PC-9 (cell line): ENCODE measurements at regions not wholly inside any gene's neighbourhood (a gene's known extent, or its start where the extent isn't known, plus 50 kb on each side); places are given as distances from the start of the nearest gene placed in this dataset.

Source experiments
- BruUV-seq: library from RNA; stranded (reverse); fragments of 400-500 nt; replicated peaks from 2 replicates; lab custom pipeline; 2021; lab: Mats Ljungman, UMichigan
- CTCF ChIA-PET: fragments of 300-600 bp; sonication (Branson Sonifier 250); formaldehyde crosslinking; loops from one replicate; lab custom pipeline; 2022; ENCODE audit warnings: antibody characterized with exemption; lab: Charles Lee
- POLR2A ChIA-PET: fragments of 300-600 bp; sonication (Branson Sonifier 250); formaldehyde crosslinking; loops from one replicate; lab custom pipeline; 2022; ENCODE audit warnings: antibody characterized with exemption; ENCODE audit not compliant: unreplicated experiment; lab: Charles Lee
- DNase-seq, 2 experiments: peaks; one replicate each; pipeline versions ENCODE4 v3.0.0 to v3.0.0-alpha.2; 2015 to 2022; ENCODE audit warnings: mixed read lengths in 1 of 2
- H2AFZ ChIP-seq: fragments of 200-600 bp; sonication (generic); 2 replicates; pipeline ENCODE4 v1.8.1; 2017; ENCODE audit warnings: antibody characterized with exemption
- H3F3A ChIP-seq: fragments of 200-600 bp; sonication (generic); 2 replicates; pipeline ENCODE4 v1.8.1; 2017; ENCODE audit warnings: antibody characterized with exemption, mild to moderate bottlenecking, low read depth; ENCODE audit not compliant: insufficient read depth
- H3K27ac ChIP-seq: fragments of 200-600 bp; sonication (generic); 2 replicates; pipeline ENCODE4 v1.6.1; 2016; ENCODE audit warnings: mixed run types
- H3K27me3 ChIP-seq: fragments of 200-600 bp; sonication (generic); 2 replicates; pipeline ENCODE4 v1.6.1; 2016; ENCODE audit warnings: low read depth, mixed run types; ENCODE audit not compliant: insufficient read depth
- H3K36me3 ChIP-seq: fragments of 200-600 bp; sonication (generic); 2 replicates; pipeline ENCODE4 v1.6.1; 2016; ENCODE audit warnings: low read depth, mixed run types
- H3K4me1 ChIP-seq: fragments of 200-600 bp; sonication (generic); replicated peaks from 2 replicates; pipeline ENCODE4 v1.6.1; 2016; ENCODE audit warnings: mixed run types; ENCODE audit not compliant: insufficient read depth
- H3K4me2 ChIP-seq: fragments of 200-600 bp; sonication (generic); 2 replicates; pipeline ENCODE4 v1.6.1; 2017; ENCODE audit warnings: mixed run types
- H3K4me3 ChIP-seq: fragments of 200-600 bp; sonication (generic); 2 replicates; pipeline ENCODE4 v1.6.1; 2016; ENCODE audit warnings: mixed run types
- H3K79me2 ChIP-seq: fragments of 200-600 bp; sonication (generic); 2 replicates; pipeline ENCODE4 v1.6.1; 2017; ENCODE audit warnings: low read depth, mixed run types
- H3K9me2 ChIP-seq: fragments of 200-600 bp; sonication (generic); 2 replicates; pipeline ENCODE4 v1.8.1; 2017; ENCODE audit warnings: mild to moderate bottlenecking; ENCODE audit not compliant: insufficient read depth
- H3K9me3 ChIP-seq: fragments of 200-600 bp; sonication (generic); 2 replicates; pipeline ENCODE4 v1.8.1; 2016; ENCODE audit warnings: low read depth; ENCODE audit not compliant: insufficient read depth
- H4K20me1 ChIP-seq: fragments of 200-600 bp; sonication (generic); 2 replicates; pipeline ENCODE4 v1.8.1; 2017; ENCODE audit not compliant: insufficient read depth
- CTCF ChIP-seq: fragments of 200-600 bp; sonication (generic); conservative IDR thresholded peaks from 2 replicates; pipeline ENCODE4 v1.6.1; 2017; ENCODE audit warnings: mixed run types, antibody characterized with exemption, mild to moderate bottlenecking, moderate library complexity
- EZH2 ChIP-seq: fragments of 200-600 bp; sonication (generic); IDR thresholded peaks from 2 replicates; pipeline ENCODE4 v1.8.0; 2017; ENCODE audit warnings: antibody characterized with exemption, low read depth
- intact Hi-C: fragments of 100-400 bp; cut with micrococcal nuclease; formaldehyde crosslinking; loops from one replicate; pipeline ENCODE4 v1.10.0; 2022; ENCODE audit not compliant: unreplicated experiment

GRCh38 chr18:2212598-2213205, 358.6 kb downstream of the METTL4 start:
- Histone ChIP-seq H3K4me1 (no peaks in the 10 kb centered on the region), H3K9me2 (no peaks in the 10 kb centered on the region), H4K20me1 (no peaks in the 10 kb centered on the region), H3F3A (no peaks in the 10 kb centered on the region), H3K36me3 (no peaks in the 10 kb centered on the region), H3K9me3 (peaks cover 15% of the 10 kb centered on the region; the same call in 1 of the 2 replicates), H3K4me2 (no peak overlapping the region), H2AFZ (no peak overlapping the region), H3K4me3 (no peak overlapping the region), H3K27ac (no peak overlapping the region), H3K27me3 (no peaks in the 10 kb centered on the region), H3K79me2 (no peaks in the 10 kb centered on the region)
- intact Hi-C loops, result no loop called here
- CTCF ChIA-PET, result no interaction called here
- BruUV-seq, result no TSS peak
- DNase-seq, result no peak
- POLR2A ChIA-PET, result no interaction called here
- no peak for TF ChIP-seq CTCF
- TF ChIP-seq EZH2, result no peak

GRCh38 chr18:2213905-2214304, 357.4 kb downstream of the METTL4 start:
- Histone ChIP-seq H2AFZ (no peak overlapping the region), H3K9me2 (no peaks in the 10 kb centered on the region), H3K79me2 (no peaks in the 10 kb centered on the region), H3K4me1 (no peaks in the 10 kb centered on the region), H3K4me2 (no peak overlapping the region), H3K9me3 (peaks cover 15% of the 10 kb centered on the region; the same call in 1 of the 2 replicates), H3K27me3 (no peaks in the 10 kb centered on the region), H3K4me3 (no peak overlapping the region), H3F3A (no peaks in the 10 kb centered on the region), H3K27ac (no peak overlapping the region), H4K20me1 (no peaks in the 10 kb centered on the region), H3K36me3 (no peaks in the 10 kb centered on the region)
- intact Hi-C loops, result no loop called here
- CTCF ChIA-PET, result no interaction called here
- POLR2A ChIA-PET, result no interaction called here
- no peak for TF ChIP-seq EZH2
- TF ChIP-seq CTCF, result no peak
- DNase-seq, result no peak
- no TSS peak for BruUV-seq

GRCh38 chr18:2217356-2217755, 353.9 kb downstream of the METTL4 start:
- no peak for TF ChIP-seq CTCF
- no peak for TF ChIP-seq EZH2
- Histone ChIP-seq H3K9me3 (peaks cover 21% of the 10 kb centered on the region; the same call in 1 of the 2 replicates), H3K36me3 (no peaks in the 10 kb centered on the region), H3K27me3 (no peaks in the 10 kb centered on the region), H4K20me1 (no peaks in the 10 kb centered on the region), H3F3A (no peaks in the 10 kb centered on the region), H3K9me2 (no peaks in the 10 kb centered on the region), H3K4me2 (no peak overlapping the region), H2AFZ (no peak overlapping the region), H3K27ac (no peak overlapping the region), H3K4me3 (no peak overlapping the region), H3K4me1 (peaks cover under 1% of the 10 kb centered on the region; the same call in 1 of the 2 replicates), H3K79me2 (no peaks in the 10 kb centered on the region)
- CTCF ChIA-PET, result no interaction called here
- POLR2A ChIA-PET, result no interaction called here
- intact Hi-C loops, result no loop called here
- no TSS peak for BruUV-seq
- no peak for DNase-seq
